AG09309 (cell line): ENCODE measurements at regions not wholly inside any gene's neighbourhood (a gene's known extent, or its start where the extent isn't known, plus 50 kb on each side); places are given as distances from the start of the nearest gene placed in this dataset.

ENCODE experiments used
- DNase-seq: peaks from one replicate; pipeline ENCODE4 v3.0.0-alpha.2; 2010; ENCODE audit warnings: low read depth
- H3K4me3 ChIP-seq: 2 replicates; pipeline ENCODE4 v1.5.1; 2011; ENCODE audit warnings: mild to moderate bottlenecking, low read depth, low read length, moderate library complexity; ENCODE audit not compliant: control insufficient read depth
- CTCF ChIP-seq: IDR thresholded peaks from 2 replicates; pipeline ENCODE4 v1.5.1; 2011; ENCODE audit warnings: mild to moderate bottlenecking, low read depth, low read length, inconsistent platforms; ENCODE audit not compliant: insufficient read depth, control insufficient read depth; ENCODE audit errors: missing control alignments

DNA sequence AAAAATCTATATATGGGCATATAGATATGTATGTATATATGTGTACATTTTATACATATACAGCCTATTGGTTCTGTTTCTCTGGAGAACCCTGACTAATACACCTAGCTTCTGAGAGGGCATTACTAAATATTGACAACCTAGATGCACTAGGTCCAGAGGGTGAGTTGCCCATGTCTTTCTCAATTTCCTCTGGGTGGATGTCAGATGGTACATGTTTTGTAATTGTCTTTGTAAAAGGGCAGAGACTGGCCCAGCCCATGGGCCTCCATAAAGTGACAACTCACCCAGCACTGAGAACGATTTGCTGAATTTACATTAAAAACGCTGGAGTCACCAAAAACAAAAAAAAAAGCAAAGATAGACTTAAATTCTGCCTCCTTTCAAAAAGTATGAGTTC lies 198.5 kb upstream of the FAM241A start:
- TF ChIP-seq CTCF, result no peak
- no peak overlapping the region for H3K4me3 ChIP-seq
- no peak for DNase-seq

DNA sequence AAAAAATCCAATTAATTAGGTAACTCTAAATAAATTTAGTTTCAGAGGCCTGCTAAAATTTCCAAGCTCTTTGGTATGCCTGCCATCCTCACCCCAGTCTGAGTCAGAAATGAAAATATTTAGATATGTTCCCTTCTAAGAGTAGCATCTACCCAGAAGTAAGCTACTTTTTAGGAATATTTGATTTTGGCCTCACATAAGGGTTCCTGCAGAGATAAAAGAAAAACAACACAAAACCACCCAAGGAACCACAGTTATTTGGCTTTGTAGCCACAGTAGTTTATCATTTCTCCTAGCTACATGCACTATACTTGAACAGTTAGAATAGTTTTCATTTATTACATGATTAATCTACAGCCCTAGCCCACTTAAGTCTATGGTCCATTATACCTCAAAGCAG lies 192.6 kb upstream of the FAM241A start:
- no peak overlapping the region for H3K4me3 ChIP-seq
- no peak for DNase-seq
- no peak for TF ChIP-seq CTCF

DNA sequence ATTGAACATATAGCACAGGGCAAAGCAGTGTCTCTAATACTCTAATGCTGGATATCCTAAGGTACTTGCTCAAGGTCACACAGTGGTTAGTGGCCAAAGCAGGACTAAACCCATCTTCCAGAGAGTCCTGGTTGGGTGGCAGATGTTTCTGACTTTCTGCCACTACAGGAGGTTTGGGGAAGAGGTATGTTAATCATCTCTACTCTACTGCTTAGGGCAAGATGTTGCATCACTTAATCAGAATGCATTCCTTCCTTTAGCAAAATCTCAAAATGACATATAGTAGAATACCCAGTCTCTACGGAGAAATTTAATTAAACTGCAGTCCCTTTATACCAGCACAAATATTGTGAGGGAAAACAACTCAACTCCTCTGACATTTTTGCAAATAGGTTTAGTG lies 190.7 kb upstream of the FAM241A start:
- no peak overlapping the region for H3K4me3 ChIP-seq
- DNase-seq, result no peak
- TF ChIP-seq CTCF, result no peak

- DNase-seq, result no peak
- H3K4me3 ChIP-seq, result no peak overlapping the region
- no peak for TF ChIP-seq CTCF
These were observed 190.3 kb upstream of the FAM241A start for GRCh38 chr4:111955001-111955400.

DNA sequence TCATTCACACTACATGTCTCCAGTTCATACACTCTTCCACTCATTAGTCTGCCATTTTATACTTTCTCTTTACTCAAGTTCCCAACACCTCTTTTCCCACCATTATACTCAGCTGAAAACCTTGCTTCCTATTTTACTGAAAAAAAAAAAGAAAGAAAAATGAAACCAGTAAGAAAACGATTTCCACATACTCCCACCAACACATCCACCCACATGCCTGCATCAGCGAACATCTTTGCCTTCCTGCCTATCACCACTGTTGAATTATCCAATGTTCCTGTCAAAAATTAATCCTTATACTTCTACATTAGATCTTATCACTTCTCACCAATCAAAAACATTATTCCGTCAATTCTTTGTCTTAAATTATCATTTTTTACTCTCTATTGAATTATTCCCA lies 188.1 kb upstream of the FAM241A start:
- H3K4me3 ChIP-seq, result no peak overlapping the region
- DNase-seq, result no peak
- no peak for TF ChIP-seq CTCF

DNA sequence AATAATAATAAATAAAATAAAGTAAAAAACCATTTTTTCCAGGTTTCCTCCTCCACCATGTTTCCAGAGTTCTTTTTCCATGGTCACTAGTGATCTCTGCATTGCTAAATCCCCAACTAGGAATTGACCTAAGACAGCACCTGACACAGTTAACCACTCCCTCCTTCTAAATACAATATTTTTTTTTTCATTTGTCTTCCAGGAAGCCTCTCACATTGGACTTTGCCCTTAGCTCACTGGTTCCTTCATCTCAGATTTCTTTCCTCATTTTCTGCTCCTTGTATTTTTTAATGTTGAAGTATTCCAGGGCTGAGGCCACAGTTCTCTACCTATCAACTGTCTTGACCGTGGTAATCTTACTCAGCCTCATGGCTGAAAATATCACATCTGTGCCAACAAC lies 187.3 kb upstream of the FAM241A start:
- no peak for TF ChIP-seq CTCF
- no peak overlapping the region for H3K4me3 ChIP-seq
- no peak for DNase-seq

GRCh38 chr4:111959222-111959621 lies 186.0 kb upstream of the FAM241A start:
- DNase-seq, result no peak
- no peak for TF ChIP-seq CTCF
- no peak overlapping the region for H3K4me3 ChIP-seq
